Dendritic cell treated with granulocyte-macrophage colony-stimulating factor and Interleukin-4, amounts not matched to agents 40 ng/mL and 50 ng/mL, for 4 days (primary cell): ENCODE measurements at regions not wholly inside any gene's neighbourhood (a gene's known extent, or its start where the extent isn't known, plus 50 kb on each side); places are given as distances from the start of the nearest gene placed in this dataset.

Experiments
- H3K27ac Mint-ChIP-seq: one replicate; pipeline ENCODE4 v1.8.0; 2022; ENCODE audit warnings: mild to moderate bottlenecking, mixed read lengths
- H3K27me3 Mint-ChIP-seq: one replicate; pipeline ENCODE4 v1.8.0; 2022; ENCODE audit warnings: mild to moderate bottlenecking, mixed read lengths
- H3K36me3 Mint-ChIP-seq: one replicate; pipeline ENCODE4 v1.8.0; 2022; ENCODE audit warnings: low read depth, mixed read lengths
- H3K4me1 Mint-ChIP-seq: one replicate; pipeline ENCODE4 v1.8.0; 2022; ENCODE audit warnings: low read depth, mixed read lengths
- H3K4me3 Mint-ChIP-seq: one replicate; pipeline ENCODE4 v1.8.0; 2022; ENCODE audit warnings: mild to moderate bottlenecking, moderate library complexity, mixed read lengths
- H3K9me3 Mint-ChIP-seq: one replicate; pipeline ENCODE4 v1.8.0; 2022; ENCODE audit warnings: mixed read lengths
- intact Hi-C: fragments of 100-400 bp; cut with micrococcal nuclease; formaldehyde crosslinking; loops from one replicate; pipeline ENCODE4 v1.15.0; 2022

DNA sequence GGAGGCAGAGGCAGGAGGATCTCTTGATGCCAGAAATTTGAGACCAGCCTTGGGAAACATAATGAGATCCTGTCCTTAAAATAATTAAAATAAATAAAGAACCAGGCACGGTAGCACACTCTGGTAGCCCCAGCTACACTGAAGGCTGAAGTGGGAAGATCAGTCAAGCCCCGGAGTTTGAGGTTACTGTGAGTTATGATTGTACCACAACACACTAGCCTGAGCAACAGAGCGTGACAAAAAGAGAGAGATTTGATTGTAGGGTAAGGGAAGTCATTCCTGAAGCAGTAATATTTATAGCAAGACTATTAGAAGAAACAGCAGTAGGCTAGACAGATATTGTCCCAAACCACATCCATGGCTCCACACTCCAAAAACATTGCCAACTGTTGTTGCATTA is 1408.4 kb upstream of the TENM4 start:
- Mint-ChIP-seq H3K36me3 (no peaks in the 10 kb centered on the region), H3K4me3 (no peak overlapping the region), H3K27me3 (no peaks in the 10 kb centered on the region), H3K27ac (no peak overlapping the region), H3K9me3 (peaks cover 9% of the 10 kb centered on the region), H3K4me1 (no peaks in the 10 kb centered on the region)
- intact Hi-C loops = no loop called here

DNA sequence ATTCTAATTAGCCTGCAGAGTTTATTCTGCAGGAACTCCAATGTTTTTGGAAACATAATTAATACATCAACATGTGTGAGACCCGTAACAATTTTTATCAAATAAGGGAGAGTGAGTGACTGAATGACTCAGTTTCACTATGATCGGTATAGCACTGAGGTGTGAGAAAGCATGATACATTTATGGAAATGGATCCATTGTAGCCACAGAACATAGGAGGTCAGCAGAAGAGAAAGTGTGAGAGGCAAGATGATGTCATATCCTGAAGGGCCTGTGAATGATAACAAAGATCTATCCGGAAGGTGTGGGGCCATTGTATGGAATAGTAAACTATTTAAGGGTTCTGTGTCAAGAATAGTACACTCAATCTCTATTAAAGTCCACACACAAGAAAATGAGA is 1406.1 kb upstream of the TENM4 start:
- Mint-ChIP-seq H3K4me1 (no peaks in the 10 kb centered on the region), H3K27ac (no peak overlapping the region), H3K27me3 (no peaks in the 10 kb centered on the region), H3K36me3 (no peaks in the 10 kb centered on the region), H3K9me3 (peaks cover 9% of the 10 kb centered on the region), H3K4me3 (no peak overlapping the region)
- intact Hi-C loops = no loop called here

DNA sequence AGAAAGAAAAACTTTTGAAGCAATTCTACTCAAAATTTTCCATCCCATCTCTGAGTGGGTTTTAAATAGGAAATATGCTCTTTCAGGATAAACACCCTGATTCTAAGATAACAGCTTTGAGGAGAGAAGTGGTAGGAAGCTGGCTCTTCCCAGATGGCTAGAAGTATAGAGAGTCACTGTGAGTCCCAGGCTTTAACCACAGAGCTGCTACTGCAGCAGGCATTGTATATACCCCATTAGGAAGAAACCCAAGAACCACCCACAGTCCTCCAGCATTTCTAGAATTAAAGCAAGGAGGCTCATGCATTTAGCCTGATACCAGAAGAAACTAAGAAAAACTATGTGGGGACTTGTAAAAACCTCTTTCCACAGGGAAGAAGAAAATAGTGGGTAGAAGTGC is 1405.6 kb upstream of the TENM4 start:
- intact Hi-C loops = no loop called here
- Mint-ChIP-seq H3K27me3 (no peaks in the 10 kb centered on the region), H3K9me3 (peaks cover 8% of the 10 kb centered on the region), H3K27ac (no peak overlapping the region), H3K36me3 (no peaks in the 10 kb centered on the region), H3K4me3 (no peak overlapping the region), H3K4me1 (no peaks in the 10 kb centered on the region)

- H3K27ac Mint-ChIP-seq = no peak overlapping the region
- no peaks in the 10 kb centered on the region for H3K27me3 Mint-ChIP-seq
- H3K9me3 Mint-ChIP-seq = no peaks in the 10 kb centered on the region
- intact Hi-C loops = no loop called here
- no peak overlapping the region for H3K4me3 Mint-ChIP-seq
- H3K4me1 Mint-ChIP-seq = no peaks in the 10 kb centered on the region
- no peaks in the 10 kb centered on the region for H3K36me3 Mint-ChIP-seq
These were observed 1403.4 kb upstream of the TENM4 start for GRCh38 chr11:80844110-80844819.

GRCh38 chr11:80843266-80843974 is 1402.6 kb upstream of the TENM4 start:
- Mint-ChIP-seq H3K36me3 (no peaks in the 10 kb centered on the region), H3K27me3 (no peaks in the 10 kb centered on the region)

DNA sequence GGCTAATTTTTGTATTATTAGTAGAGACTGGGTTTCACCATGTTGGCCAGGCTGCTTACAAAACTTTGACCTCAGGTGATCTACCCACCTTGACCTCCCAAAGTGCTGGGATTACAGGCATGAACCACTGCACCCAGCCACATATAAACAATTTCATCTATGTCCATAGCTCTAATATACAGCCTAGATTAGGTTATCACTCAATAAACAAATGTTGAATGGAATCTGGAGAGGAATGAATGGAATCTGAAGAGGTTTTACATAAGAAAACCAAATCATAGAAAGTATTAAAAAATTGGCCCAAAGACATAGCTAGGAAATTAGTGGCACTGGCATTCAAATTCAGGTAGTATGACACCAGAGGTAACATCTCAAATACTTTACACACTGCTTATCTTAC is 1401.4 kb upstream of the TENM4 start:
- H3K4me3 Mint-ChIP-seq = no peak overlapping the region
- H3K4me1 Mint-ChIP-seq = no peaks in the 10 kb centered on the region
- intact Hi-C loops = no loop called here
- H3K9me3 Mint-ChIP-seq = no peaks in the 10 kb centered on the region
- no peak overlapping the region for H3K27ac Mint-ChIP-seq
- H3K36me3 Mint-ChIP-seq = no peaks in the 10 kb centered on the region
- no peaks in the 10 kb centered on the region for H3K27me3 Mint-ChIP-seq

More at GRCh38 chr11:80843266-80843974, 1402.6 kb upstream of the TENM4 start:
- no peaks in the 10 kb centered on the region for H3K9me3 Mint-ChIP-seq
- no peak overlapping the region for H3K4me3 Mint-ChIP-seq
- no peaks in the 10 kb centered on the region for H3K4me1 Mint-ChIP-seq
- H3K27ac Mint-ChIP-seq = no peak overlapping the region
- intact Hi-C loops = no loop called here

DNA sequence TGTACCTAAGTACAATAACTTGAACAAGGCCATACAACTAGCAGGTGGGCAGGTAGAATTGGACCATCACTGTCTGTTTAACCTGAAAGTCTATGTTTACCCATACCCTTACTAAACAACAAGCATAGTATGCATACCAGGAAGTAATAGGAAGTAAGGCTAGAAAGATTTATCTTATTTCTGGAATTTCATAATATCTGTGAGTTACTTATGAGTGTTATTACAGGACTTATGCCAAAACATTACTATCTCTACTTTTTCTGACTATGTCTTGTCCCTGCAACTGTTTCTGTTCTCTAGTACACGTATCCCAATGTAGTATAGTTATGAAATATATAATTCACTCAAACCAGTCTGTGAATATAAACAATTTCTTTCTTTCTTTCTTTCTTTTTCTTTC is 1400.8 kb upstream of the TENM4 start:
- intact Hi-C loops = no loop called here
- no peaks in the 10 kb centered on the region for H3K36me3 Mint-ChIP-seq
- H3K27ac Mint-ChIP-seq = no peak overlapping the region

DNA sequence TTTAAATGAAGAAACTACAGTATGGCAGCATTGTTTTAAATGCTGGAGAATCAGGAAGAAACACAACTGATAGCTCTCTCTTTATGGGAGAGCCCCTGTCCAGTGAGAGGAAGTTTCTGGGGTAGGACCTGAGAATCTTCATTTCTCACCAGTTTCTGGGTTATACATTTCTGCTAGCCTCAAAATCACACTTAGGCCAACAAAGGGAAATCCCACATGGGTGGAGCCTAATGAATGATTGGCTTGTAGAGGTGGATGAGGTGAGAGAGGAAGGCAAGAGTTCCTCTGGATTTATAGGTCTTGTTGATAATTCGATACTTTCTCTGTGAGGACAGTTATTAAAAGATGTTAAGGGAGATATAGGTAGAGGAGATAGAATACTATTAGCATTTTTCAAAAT is 1397.3 kb upstream of the TENM4 start:
- Mint-ChIP-seq H3K36me3 (no peaks in the 10 kb centered on the region), H3K4me3 (no peak overlapping the region), H3K27ac (no peak overlapping the region), H3K4me1 (no peaks in the 10 kb centered on the region), H3K9me3 (no peaks in the 10 kb centered on the region), H3K27me3 (no peaks in the 10 kb centered on the region)
- intact Hi-C loops = no loop called here

More for the DNA sequence above, 1400.8 kb upstream of the TENM4 start:
- no peaks in the 10 kb centered on the region for H3K9me3 Mint-ChIP-seq
- H3K4me3 Mint-ChIP-seq = no peak overlapping the region
- no peaks in the 10 kb centered on the region for H3K27me3 Mint-ChIP-seq
- H3K4me1 Mint-ChIP-seq = no peaks in the 10 kb centered on the region

GRCh38 chr11:80837051-80837450 is 1396.2 kb upstream of the TENM4 start:
- Mint-ChIP-seq H3K4me1 (no peaks in the 10 kb centered on the region), H3K27ac (no peak overlapping the region), H3K4me3 (no peak overlapping the region), H3K36me3 (no peaks in the 10 kb centered on the region), H3K9me3 (no peaks in the 10 kb centered on the region), H3K27me3 (no peaks in the 10 kb centered on the region)
- intact Hi-C loops = no loop called here

- intact Hi-C loops = no loop called here
- Mint-ChIP-seq H3K27me3 (no peaks in the 10 kb centered on the region), H3K27ac (no peak overlapping the region), H3K9me3 (no peaks in the 10 kb centered on the region), H3K4me3 (no peak overlapping the region), H3K4me1 (no peaks in the 10 kb centered on the region), H3K36me3 (no peaks in the 10 kb centered on the region)
These were observed 1390.5 kb upstream of the TENM4 start for GRCh38 chr11:80831374-80831773.

DNA sequence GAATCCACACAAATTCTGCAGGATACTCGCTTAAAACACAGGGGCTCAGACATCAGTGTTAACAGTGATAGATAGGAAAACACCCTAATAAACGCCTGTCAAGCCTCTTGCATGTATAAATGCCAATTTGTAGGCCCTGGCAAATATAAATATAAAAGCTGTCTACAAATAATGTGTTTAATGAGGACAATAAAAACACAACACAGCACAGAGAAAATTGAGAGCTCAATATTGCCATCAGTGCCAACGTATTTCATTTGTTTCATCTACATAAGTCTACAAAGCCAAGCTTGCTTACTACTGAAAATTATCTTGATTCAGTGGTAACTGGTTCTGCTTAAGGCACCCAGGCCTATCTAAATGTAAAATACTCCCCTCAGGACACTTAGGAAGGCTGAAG is 1387.0 kb upstream of the TENM4 start:
- Mint-ChIP-seq H3K27me3 (no peaks in the 10 kb centered on the region), H3K4me1 (no peaks in the 10 kb centered on the region), H3K27ac (no peak overlapping the region), H3K4me3 (no peak overlapping the region), H3K36me3 (no peaks in the 10 kb centered on the region), H3K9me3 (no peaks in the 10 kb centered on the region)
- intact Hi-C loops = no loop called here

- Mint-ChIP-seq H3K4me1 (no peaks in the 10 kb centered on the region), H3K4me3 (no peak overlapping the region)
- intact Hi-C loops = no loop called here
These were observed 1386.0 kb upstream of the TENM4 start for GRCh38 chr11:80826808-80827207.

DNA sequence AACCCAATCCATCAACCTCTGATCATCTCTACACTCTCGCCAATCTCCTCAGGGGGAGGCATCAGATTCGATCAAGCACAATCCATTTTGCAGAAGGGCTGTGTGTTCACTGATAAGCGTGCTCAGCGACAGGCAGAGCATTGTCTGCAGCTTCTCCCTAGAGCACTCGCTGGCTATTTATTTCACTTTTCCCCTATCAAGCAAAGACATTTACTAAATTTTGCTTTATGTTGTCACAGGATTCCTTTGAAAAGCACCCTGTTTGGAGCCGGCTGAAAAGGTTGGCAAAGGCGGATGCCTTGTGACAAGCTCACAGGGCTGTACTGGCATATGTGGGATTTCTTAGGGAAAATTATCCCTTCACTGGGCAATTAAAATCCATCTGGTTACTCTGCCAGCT is 1381.5 kb upstream of the TENM4 start:
- H3K36me3 Mint-ChIP-seq = no peaks in the 10 kb centered on the region
- intact Hi-C loops = no loop called here
- no peak overlapping the region for H3K27ac Mint-ChIP-seq
- no peaks in the 10 kb centered on the region for H3K4me1 Mint-ChIP-seq
- no peaks in the 10 kb centered on the region for H3K9me3 Mint-ChIP-seq
- no peak overlapping the region for H3K4me3 Mint-ChIP-seq
- no peaks in the 10 kb centered on the region for H3K27me3 Mint-ChIP-seq

More at GRCh38 chr11:80826808-80827207, 1386.0 kb upstream of the TENM4 start:
- H3K36me3 Mint-ChIP-seq = no peaks in the 10 kb centered on the region
- H3K27me3 Mint-ChIP-seq = no peaks in the 10 kb centered on the region
- no peak overlapping the region for H3K27ac Mint-ChIP-seq
- H3K9me3 Mint-ChIP-seq = no peaks in the 10 kb centered on the region

- H3K4me3 Mint-ChIP-seq = no peak overlapping the region
- H3K27ac Mint-ChIP-seq = no peak overlapping the region
- no peaks in the 10 kb centered on the region for H3K4me1 Mint-ChIP-seq
- H3K27me3 Mint-ChIP-seq = no peaks in the 10 kb centered on the region
- H3K36me3 Mint-ChIP-seq = no peaks in the 10 kb centered on the region
- H3K9me3 Mint-ChIP-seq = no peaks in the 10 kb centered on the region
- intact Hi-C loops = no loop called here
These were observed 1378.4 kb upstream of the TENM4 start for GRCh38 chr11:80819271-80819670.

- Mint-ChIP-seq H3K9me3 (no peaks in the 10 kb centered on the region), H3K4me3 (no peak overlapping the region), H3K36me3 (no peaks in the 10 kb centered on the region), H3K27me3 (no peaks in the 10 kb centered on the region), H3K4me1 (no peaks in the 10 kb centered on the region), H3K27ac (no peak overlapping the region)
- intact Hi-C loops = no loop called here
These were observed 1376.1 kb upstream of the TENM4 start for GRCh38 chr11:80816966-80817365.
